MM.1S (cell line): ENCODE measurements at regions not wholly inside any gene's neighbourhood (a gene's known extent, or its start where the extent isn't known, plus 50 kb on each side); places are given as distances from the start of the nearest gene placed in this dataset.

ENCODE experiments used
- CTCF ChIP-seq: fragments of 300-600 bp; sonication (generic); IDR thresholded peaks from 2 replicates; pipeline ENCODE4 v1.5.1; 2016; ENCODE audit warnings: antibody characterized with exemption, low read length, mixed read lengths
- EZH2 ChIP-seq: fragments of 300-600 bp; sonication (generic); optimal IDR thresholded peaks from 2 replicates; pipeline ENCODE3; 2017; ENCODE audit warnings: low read depth, mild to moderate bottlenecking, antibody characterized with exemption, low read length, mixed read lengths

GRCh38 chr1:90308421-90308820, 313.5 kb downstream of the ZNF326 start:
- TF ChIP-seq EZH2 (no peak), CTCF (no peak)
